SJSA1 (cell line): ENCODE measurements at regions not wholly inside any gene's neighbourhood (a gene's known extent, or its start where the extent isn't known, plus 50 kb on each side); places are given as distances from the start of the nearest gene placed in this dataset.

Source experiments
- DNase-seq, 2 experiments: peaks; one replicate each; pipeline ENCODE4 v3.0.0-alpha.2; 2015 to 2020; ENCODE audit warnings: low spot score in 2 of 2, low read depth in 1 of 2
- H3K27ac ChIP-seq: fragments of 250-450 bp; sonication (Bioruptor Pico); 2 replicates; pipeline ENCODE4 v1.5.1; 2020; ENCODE audit warnings: mild to moderate bottlenecking, moderate library complexity
- H3K27me3 ChIP-seq: fragments of 250-450 bp; sonication (Bioruptor Pico); replicated peaks from 2 replicates; pipeline ENCODE4 v1.5.1; 2020; ENCODE audit warnings: mild to moderate bottlenecking, moderate library complexity
- H3K36me3 ChIP-seq: fragments of 250-450 bp; sonication (Bioruptor Pico); 2 replicates; pipeline ENCODE4 v1.5.1; 2020; ENCODE audit warnings: mild to moderate bottlenecking
- H3K4me1 ChIP-seq: fragments of 250-450 bp; sonication (Bioruptor Pico); replicated peaks from 2 replicates; pipeline ENCODE4 v1.6.1; 2021; ENCODE audit warnings: mild to moderate bottlenecking
- H3K4me3 ChIP-seq: fragments of 250-450 bp; sonication (Bioruptor Pico); 2 replicates; pipeline ENCODE4 v1.5.1; 2020; ENCODE audit warnings: mild to moderate bottlenecking
- H3K9me3 ChIP-seq: fragments of 250-450 bp; sonication (Bioruptor Pico); replicated peaks from 2 replicates; pipeline ENCODE4 v1.5.1; 2020; ENCODE audit warnings: mild to moderate bottlenecking

DNA sequence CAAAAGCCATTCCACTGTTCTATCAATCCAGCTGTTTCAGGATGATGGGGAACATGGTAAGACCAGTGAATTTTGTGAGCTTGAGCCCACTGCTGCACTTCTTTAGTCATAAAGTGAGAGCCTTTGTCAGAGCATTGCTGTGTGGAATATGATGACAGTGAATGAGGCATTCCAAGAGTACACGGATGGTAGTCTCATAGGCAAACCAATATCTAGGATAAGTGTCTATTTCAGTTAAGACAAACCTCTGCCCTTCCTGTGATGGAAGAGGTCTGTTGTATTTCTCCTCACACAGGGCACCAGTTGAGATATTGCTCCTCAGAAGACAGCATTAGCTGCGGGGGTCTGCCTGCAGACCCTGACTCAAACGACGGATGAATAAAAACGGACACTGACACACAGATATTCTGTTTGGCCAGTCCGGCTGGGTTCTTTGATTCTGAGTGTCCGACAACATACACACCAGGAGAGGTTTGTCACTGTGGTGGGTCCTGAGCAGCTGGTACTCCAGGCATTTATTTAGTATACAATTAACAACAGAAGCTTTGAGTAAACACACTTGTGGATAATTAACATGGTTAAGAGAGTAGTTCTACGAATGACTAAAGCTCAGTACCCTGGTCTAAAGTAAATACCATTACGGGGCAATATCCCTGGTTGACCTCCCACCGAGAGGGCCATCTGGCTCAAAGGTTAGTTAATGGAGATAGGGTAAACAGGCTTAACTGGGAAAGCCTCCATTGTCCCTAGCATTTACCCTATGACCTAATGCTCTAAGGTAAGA is 121.7 kb downstream of the ZNF280B start:
- Histone ChIP-seq H3K4me1 (no peaks in the 10 kb centered on the region), H3K36me3 (no peaks in the 10 kb centered on the region), H3K27ac (no peak overlapping the region), H3K27me3 (peaks cover 27% of the 10 kb centered on the region), H3K9me3 (no peaks in the 10 kb centered on the region), H3K4me3 (no peak overlapping the region)
- peak in 1 of 2 experiments; percentile 14 for DNase-seq

GRCh38 chr22:22387386-22387736 is 121.2 kb downstream of the ZNF280B start:
- H3K4me1 ChIP-seq = no peaks in the 10 kb centered on the region
- no peaks in the 10 kb centered on the region for H3K36me3 ChIP-seq
- peaks cover under 1% of the 10 kb centered on the region; the same call in 1 of the 2 replicates for H3K9me3 ChIP-seq
- H3K27me3 ChIP-seq = peaks cover 24% of the 10 kb centered on the region
- no peak for DNase-seq
- H3K27ac ChIP-seq = no peak overlapping the region
- H3K4me3 ChIP-seq = no peak overlapping the region

DNA sequence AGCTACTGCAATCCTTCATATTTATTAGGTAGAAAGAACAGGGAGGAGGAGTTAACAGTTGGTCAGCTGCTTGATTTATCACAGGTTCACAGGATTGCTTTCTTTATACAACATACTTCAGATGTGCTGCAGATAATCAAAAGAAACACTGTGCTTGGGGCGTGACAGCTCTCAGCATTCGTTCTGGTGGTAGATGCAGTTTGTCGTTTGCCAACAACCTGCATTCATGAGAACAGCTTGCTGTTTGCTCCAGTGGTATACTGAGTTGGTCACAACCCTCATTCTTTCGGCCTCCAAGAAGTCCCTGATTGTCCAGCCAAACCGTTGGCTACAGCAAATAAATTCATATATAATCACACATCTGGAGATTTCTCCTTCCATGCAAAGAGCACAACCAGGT is 120.5 kb downstream of the ZNF280B start:
- H3K36me3 ChIP-seq = no peaks in the 10 kb centered on the region
- H3K4me1 ChIP-seq = no peaks in the 10 kb centered on the region
- no peak for DNase-seq
- H3K9me3 ChIP-seq = peaks cover 4% of the 10 kb centered on the region; the same call in 1 of the 2 replicates
- H3K27ac ChIP-seq = no peak overlapping the region
- H3K27me3 ChIP-seq = peaks cover 19% of the 10 kb centered on the region
- H3K4me3 ChIP-seq = no peak overlapping the region

GRCh38 chr22:22388494-22388893 is 120.0 kb downstream of the ZNF280B start:
- DNase-seq = no peak
- H3K9me3 ChIP-seq = peaks cover 4% of the 10 kb centered on the region; the same call in 1 of the 2 replicates
- no peaks in the 10 kb centered on the region for H3K36me3 ChIP-seq
- no peaks in the 10 kb centered on the region for H3K4me1 ChIP-seq
- H3K27me3 ChIP-seq = peaks cover 15% of the 10 kb centered on the region
- no peak overlapping the region for H3K4me3 ChIP-seq
- no peak overlapping the region for H3K27ac ChIP-seq

GRCh38 chr22:22389467-22389866 is 119.1 kb downstream of the ZNF280B start:
- Histone ChIP-seq H3K27me3 (peaks cover 11% of the 10 kb centered on the region), H3K27ac (no peak overlapping the region), H3K9me3 (peaks cover 4% of the 10 kb centered on the region; the same call in 1 of the 2 replicates), H3K4me1 (no peaks in the 10 kb centered on the region), H3K4me3 (no peak overlapping the region), H3K36me3 (no peaks in the 10 kb centered on the region)
- DNase-seq = peak in 1 of 2 experiments; percentile 6

GRCh38 chr22:22390989-22391388 is 117.6 kb downstream of the ZNF280B start:
- Histone ChIP-seq H3K27me3 (peaks cover 9% of the 10 kb centered on the region), H3K27ac (no peak overlapping the region), H3K4me3 (no peak overlapping the region), H3K9me3 (peaks cover 4% of the 10 kb centered on the region; the same call in 1 of the 2 replicates), H3K36me3 (no peaks in the 10 kb centered on the region), H3K4me1 (no peaks in the 10 kb centered on the region)
- DNase-seq = no peak

DNA sequence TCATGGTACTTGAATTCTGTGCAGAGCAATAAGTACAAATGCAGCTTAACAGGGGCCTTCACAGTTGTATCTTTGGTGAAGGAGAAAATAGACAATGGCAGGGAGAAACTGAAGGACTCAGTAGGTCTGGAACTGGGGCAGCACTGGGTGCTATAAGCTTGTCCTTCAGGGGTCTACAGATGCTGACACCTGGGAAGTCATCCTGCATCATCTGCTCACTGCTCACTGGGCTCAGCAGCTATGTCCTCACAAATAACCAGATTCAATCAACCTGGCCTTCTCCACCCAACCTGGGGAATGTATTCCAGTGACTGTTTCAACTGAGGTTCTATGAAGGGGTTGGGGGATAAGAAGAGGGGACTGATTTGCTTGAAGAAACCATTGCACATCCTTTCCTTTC is 117.0 kb downstream of the ZNF280B start:
- H3K27ac ChIP-seq = no peak overlapping the region
- peaks cover 4% of the 10 kb centered on the region; the same call in 1 of the 2 replicates for H3K9me3 ChIP-seq
- H3K4me3 ChIP-seq = no peak overlapping the region
- DNase-seq = peak in 1 of 2 experiments; percentile 15
- H3K36me3 ChIP-seq = no peaks in the 10 kb centered on the region
- H3K4me1 ChIP-seq = no peaks in the 10 kb centered on the region
- peaks cover 9% of the 10 kb centered on the region; the same call in 1 of the 2 replicates for H3K27me3 ChIP-seq

- H3K27ac ChIP-seq = no peak overlapping the region
- peaks cover 4% of the 10 kb centered on the region; the same call in 1 of the 2 replicates for H3K9me3 ChIP-seq
- peak in 1 of 2 experiments; percentile 17 for DNase-seq
- no peaks in the 10 kb centered on the region for H3K36me3 ChIP-seq
- H3K27me3 ChIP-seq = peaks cover 9% of the 10 kb centered on the region; the same call in 1 of the 2 replicates
- H3K4me3 ChIP-seq = no peak overlapping the region
- H3K4me1 ChIP-seq = no peaks in the 10 kb centered on the region; the same call in 1 of the 2 replicates
Measured at GRCh38 chr22:22392131-22392530, 116.4 kb downstream of the ZNF280B start.

DNA sequence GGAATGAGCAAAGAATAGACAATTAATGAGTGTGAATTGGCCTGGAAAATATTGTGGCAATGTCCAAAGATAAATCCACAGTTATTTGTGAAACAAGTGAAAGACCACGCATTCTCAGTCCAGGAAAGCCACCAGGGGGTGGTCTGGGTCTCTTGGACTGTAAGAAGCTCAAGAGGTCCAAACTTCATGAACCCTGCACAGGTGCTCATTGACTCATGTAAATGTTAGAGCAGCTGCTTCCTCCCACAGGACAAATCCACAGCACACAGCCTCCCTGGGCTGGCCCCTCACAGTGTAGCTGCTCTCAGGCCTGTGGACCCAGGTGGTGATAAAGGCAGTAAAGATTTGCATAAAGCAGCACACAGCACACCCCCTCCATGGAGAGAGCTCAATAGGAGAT is 114.0 kb downstream of the ZNF280B start:
- DNase-seq = peak in 1 of 2 experiments; percentile 17

DNA sequence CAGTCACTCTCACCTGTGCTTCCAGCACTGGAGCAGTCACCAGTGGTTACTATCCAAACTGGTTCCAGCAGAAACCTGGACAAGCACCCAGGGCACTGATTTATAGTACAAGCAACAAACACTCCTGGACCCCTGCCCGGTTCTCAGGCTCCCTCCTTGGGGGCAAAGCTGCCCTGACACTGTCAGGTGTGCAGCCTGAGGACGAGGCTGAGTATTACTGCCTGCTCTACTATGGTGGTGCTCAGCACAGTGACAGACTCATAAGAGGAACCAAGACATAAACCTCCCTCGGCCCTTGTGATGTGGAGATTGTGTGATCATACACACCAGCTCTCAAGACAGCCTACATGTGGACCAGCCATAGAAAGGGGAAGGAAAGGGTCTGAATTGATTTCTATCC is 113.3 kb downstream of the ZNF280B start:
- Histone ChIP-seq H3K9me3 (peaks cover 4% of the 10 kb centered on the region; the same call in 1 of the 2 replicates), H3K27me3 (peaks cover 9% of the 10 kb centered on the region; the same call in 1 of the 2 replicates), H3K27ac (no peak overlapping the region), H3K4me1 (no peaks in the 10 kb centered on the region; the same call in 1 of the 2 replicates), H3K36me3 (no peaks in the 10 kb centered on the region), H3K4me3 (no peak overlapping the region)
- peak in 1 of 2 experiments; percentile 16 for DNase-seq

More for the DNA sequence above, 114.0 kb downstream of the ZNF280B start:
- H3K9me3 ChIP-seq = peaks cover 4% of the 10 kb centered on the region; the same call in 1 of the 2 replicates
- H3K4me1 ChIP-seq = no peaks in the 10 kb centered on the region; the same call in 1 of the 2 replicates
- peaks cover 10% of the 10 kb centered on the region; the same call in 1 of the 2 replicates for H3K27me3 ChIP-seq
- H3K36me3 ChIP-seq = no peaks in the 10 kb centered on the region
- H3K4me3 ChIP-seq = no peak overlapping the region
- no peak overlapping the region for H3K27ac ChIP-seq

DNA sequence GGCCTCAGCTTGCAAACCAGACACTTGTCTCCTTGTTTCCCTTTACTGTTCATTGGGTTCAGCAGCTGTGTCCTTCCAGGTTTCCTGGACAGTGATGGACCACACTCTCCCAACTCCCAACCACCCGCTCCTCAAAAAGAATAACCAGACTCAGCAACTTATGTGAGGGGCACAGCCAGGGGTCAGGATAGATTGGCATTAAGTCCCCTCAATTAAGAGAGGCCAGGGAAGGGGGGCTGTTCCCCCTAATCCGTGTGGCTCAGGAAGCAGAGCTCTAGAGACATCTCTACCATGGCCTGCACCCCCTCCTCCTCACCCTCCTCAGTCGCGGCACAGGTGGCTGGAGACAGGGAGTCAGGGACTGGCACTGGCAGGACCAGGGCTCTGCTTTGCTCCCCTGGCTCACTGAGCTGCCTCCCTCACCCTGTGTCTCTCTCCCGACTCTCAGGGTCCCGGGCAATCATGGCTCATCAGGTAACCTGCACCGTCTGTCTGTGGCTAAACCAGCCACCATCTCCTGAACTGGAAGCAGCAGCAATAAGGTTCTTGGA is 111.7 kb downstream of the ZNF280B start:
- H3K9me3 ChIP-seq = peaks cover 4% of the 10 kb centered on the region; the same call in 1 of the 2 replicates
- no peak overlapping the region for H3K4me3 ChIP-seq
- H3K27ac ChIP-seq = no peak overlapping the region
- DNase-seq = peak in 1 of 2 experiments; percentile 19
- H3K36me3 ChIP-seq = no peaks in the 10 kb centered on the region
- no peaks in the 10 kb centered on the region; the same call in 1 of the 2 replicates for H3K4me1 ChIP-seq
- peaks cover 6% of the 10 kb centered on the region; the same call in 1 of the 2 replicates for H3K27me3 ChIP-seq

GRCh38 chr22:22397292-22397870 is 111.2 kb downstream of the ZNF280B start:
- H3K4me3 ChIP-seq = no peak overlapping the region
- DNase-seq = peak in 1 of 2 experiments; percentile 10
- H3K27ac ChIP-seq = no peak overlapping the region
- no peaks in the 10 kb centered on the region; the same call in 1 of the 2 replicates for H3K4me1 ChIP-seq
- peaks cover 3% of the 10 kb centered on the region; the same call in 1 of the 2 replicates for H3K9me3 ChIP-seq
- peaks cover 5% of the 10 kb centered on the region; the same call in 1 of the 2 replicates for H3K27me3 ChIP-seq
- H3K36me3 ChIP-seq = no peaks in the 10 kb centered on the region

DNA sequence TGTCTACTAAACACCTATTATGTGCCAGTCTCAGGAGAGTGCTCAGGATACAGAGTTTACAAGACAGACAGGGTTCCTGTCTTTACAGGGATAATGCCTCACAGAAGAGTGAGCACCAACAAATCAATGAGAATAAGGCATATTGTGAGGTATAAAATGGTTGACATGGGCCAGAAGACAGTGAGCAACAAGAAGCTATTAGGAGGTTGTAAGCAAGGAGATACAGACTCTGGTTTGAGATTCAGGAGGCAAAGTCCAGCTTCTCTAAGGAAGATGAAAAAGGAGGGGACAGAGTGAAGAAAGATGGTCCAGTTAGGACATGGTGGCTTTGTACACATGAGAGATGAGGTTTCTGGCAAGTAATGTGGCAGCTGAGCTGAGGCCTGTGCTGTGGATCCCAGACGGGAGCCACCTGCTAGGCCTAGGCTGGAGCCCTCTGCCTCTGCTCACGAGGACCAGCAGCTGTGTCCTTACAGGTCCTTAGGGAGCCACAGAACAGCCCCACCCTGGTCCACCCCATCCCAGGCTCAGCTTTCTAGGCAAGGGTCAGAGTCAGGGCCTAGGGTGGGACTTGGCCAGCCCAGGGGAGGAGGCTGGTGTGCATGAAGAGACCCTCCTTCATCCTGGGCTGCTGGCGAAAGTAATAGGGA is 110.5 kb downstream of the ZNF280B start:
- Histone ChIP-seq H3K36me3 (no peaks in the 10 kb centered on the region), H3K4me3 (no peak overlapping the region), H3K4me1 (no peaks in the 10 kb centered on the region; the same call in 1 of the 2 replicates), H3K27me3 (0 out of 2 replicates have a peak, but pooled peaks cover 3% of the 10 kb centered on the region), H3K27ac (no peak overlapping the region), H3K9me3 (no peaks in the 10 kb centered on the region; the same call in 1 of the 2 replicates)
- DNase-seq = peak in 1 of 2 experiments; percentile 31
